ENCODE measurements at regions not wholly inside any gene's neighbourhood (a gene's known extent, or its start where the extent isn't known, plus 50 kb on each side); places are given as distances from the start of the nearest gene placed in this dataset.

GRCh38 chr5:2391566-2391965, 359.9 kb downstream of the IRX2 start:
- H3K36me3 Mint-ChIP-seq (ENCODE audit: low read depth), result peaks cover 2% of the 10 kb centered on the region

DNA sequence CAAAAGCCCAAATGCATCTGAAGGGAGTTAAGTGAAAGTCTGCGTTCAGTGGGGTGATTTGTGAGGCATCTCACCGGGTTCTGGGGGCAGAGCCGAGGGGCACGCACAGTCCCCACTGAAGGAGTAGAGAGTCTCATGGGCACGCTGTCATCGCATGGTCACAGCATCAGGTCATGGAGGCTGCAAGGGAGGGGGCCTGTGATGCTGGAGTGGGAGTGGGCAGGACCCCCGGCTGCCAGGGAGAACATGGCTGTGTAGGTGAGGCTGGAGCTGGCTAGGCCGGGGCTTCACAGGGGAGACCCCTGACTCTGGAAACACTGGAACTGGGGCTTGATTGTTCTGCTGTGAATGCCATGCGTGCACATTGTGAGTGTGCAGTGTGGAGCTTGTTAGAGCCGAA, 360.5 kb downstream of the IRX2 start:
- no peak overlapping the region for H3K27ac Mint-ChIP-seq
- ATAC-seq, result no peak
- no peaks in the 10 kb centered on the region for H3K9me3 ChIP-seq (ENCODE audit: control insufficient read depth, low read length, poor library complexity, severe bottlenecking)
- H3K36me3 Mint-ChIP-seq (ENCODE audit: low read depth), result peaks cover 2% of the 10 kb centered on the region
- no peak overlapping the region for H3K4me3 Mint-ChIP-seq
- no peak for DNase-seq
- peaks cover 22% of the 10 kb centered on the region for H3K27me3 Mint-ChIP-seq
- no peaks in the 10 kb centered on the region for H3K4me1 Mint-ChIP-seq

More at GRCh38 chr5:2391566-2391965, 359.9 kb downstream of the IRX2 start:
- Mint-ChIP-seq H3K4me3 (no peak overlapping the region), H3K27me3 (peaks cover 22% of the 10 kb centered on the region), H3K27ac (no peak overlapping the region), H3K4me1 (no peaks in the 10 kb centered on the region)
- H3K9me3 ChIP-seq (ENCODE audit: control insufficient read depth, low read length, poor library complexity, severe bottlenecking), result no peaks in the 10 kb centered on the region
- ATAC-seq (no peak), DNase-seq (no peak)

DNA sequence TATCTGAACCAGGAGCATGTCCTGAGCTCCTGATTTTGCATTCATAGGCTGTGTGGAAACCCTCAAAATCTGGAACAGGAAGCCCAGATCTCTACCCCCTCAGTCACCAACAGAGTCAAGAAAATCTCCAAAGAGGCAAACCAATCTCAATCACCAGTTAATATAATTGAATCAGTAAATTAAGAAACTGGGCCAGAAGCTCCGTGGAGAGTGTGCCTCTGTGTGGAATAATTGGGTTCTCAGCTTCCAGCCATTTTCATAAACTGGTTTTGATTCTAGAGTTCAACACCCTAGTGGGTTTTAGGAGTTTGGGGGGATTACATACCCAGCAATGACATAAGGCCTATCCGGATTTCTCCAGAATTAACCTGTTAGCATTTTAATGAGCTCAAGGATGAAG, 362.9 kb downstream of the IRX2 start:
- Mint-ChIP-seq H3K4me3 (no peak overlapping the region), H3K27me3 (peaks cover 22% of the 10 kb centered on the region), H3K27ac (no peak overlapping the region), H3K4me1 (no peaks in the 10 kb centered on the region), H3K36me3 (ENCODE audit: low read depth) (peaks cover 2% of the 10 kb centered on the region)
- H3K9me3 ChIP-seq (ENCODE audit: control insufficient read depth, low read length, poor library complexity, severe bottlenecking), result no peaks in the 10 kb centered on the region
- DNase-seq (no peak), ATAC-seq (no peak)

DNA sequence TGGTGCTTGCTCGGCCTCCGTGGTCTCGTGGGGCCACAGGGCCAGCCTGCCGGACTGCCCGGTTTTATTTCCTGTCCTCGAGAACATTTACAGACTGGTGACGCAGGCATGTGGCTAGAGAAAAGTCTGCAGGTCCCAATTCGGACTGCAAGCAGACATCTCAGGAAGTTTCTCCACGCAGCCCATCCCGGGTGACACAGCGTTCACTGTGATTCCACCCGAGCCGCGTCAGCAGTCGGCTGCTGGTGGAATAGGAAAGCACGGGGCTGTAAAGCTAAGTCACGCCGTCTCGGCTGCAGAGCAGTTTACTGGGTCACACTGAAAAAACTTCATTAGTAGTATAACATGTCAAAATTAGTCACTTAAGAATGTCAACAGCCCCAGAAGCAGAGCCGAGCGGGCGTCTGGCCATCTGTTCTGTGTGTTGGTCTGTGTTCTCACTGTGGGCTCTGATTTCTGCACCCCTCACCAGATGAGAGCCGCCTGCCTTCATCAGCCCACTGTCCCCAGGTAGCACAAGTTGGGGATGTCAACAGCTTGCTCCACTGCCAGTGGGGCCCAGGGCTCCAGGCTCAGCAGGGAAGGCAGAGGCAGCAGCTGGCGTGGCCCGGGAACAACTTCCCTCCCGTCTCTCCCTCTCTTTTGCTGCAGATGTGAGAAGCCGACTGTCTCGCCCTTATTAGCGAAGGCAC, 363.7 kb downstream of the IRX2 start:
- Mint-ChIP-seq H3K4me1 (no peaks in the 10 kb centered on the region), H3K36me3 (ENCODE audit: low read depth) (peaks cover 2% of the 10 kb centered on the region), H3K27me3 (peaks cover 18% of the 10 kb centered on the region), H3K27ac (no peak overlapping the region), H3K4me3 (no peak overlapping the region)
- no peaks in the 10 kb centered on the region for H3K9me3 ChIP-seq (ENCODE audit: control insufficient read depth, low read length, poor library complexity, severe bottlenecking)
- ATAC-seq (no peak), DNase-seq (no peak)

DNA sequence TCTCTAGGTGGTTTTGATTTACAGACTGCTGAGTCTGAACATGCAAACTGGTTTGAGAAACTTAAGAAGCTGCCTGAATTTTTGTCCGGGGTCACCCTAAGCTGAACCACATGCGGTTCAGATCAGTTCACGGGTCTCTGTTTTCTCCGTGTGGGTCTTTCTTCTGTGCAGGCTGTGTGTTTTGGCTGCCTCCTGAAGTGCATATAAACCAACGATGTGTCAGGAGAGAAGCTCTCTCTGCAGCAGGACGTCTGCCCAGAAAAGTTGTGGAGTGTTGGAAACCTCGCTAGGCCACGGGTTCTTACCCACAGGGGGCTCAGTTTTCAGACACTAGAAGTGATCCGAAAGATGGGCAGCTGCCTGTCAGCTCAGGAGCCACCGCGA, 364.2 kb downstream of the IRX2 start:
- no peaks in the 10 kb centered on the region for H3K9me3 ChIP-seq (ENCODE audit: control insufficient read depth, low read length, poor library complexity, severe bottlenecking)
- Mint-ChIP-seq H3K4me3 (no peak overlapping the region), H3K4me1 (no peaks in the 10 kb centered on the region), H3K27ac (no peak overlapping the region), H3K27me3 (peaks cover 18% of the 10 kb centered on the region), H3K36me3 (ENCODE audit: low read depth) (peaks cover 2% of the 10 kb centered on the region)
- DNase-seq, result no peak
- ATAC-seq, result no peak

- ATAC-seq (no peak), DNase-seq (no peak)
- no peak overlapping the region for H3K4me3 Mint-ChIP-seq
- H3K36me3 Mint-ChIP-seq (ENCODE audit: low read depth), result peaks cover 2% of the 10 kb centered on the region
- no peak overlapping the region for H3K27ac Mint-ChIP-seq
- no peaks in the 10 kb centered on the region for H3K9me3 ChIP-seq (ENCODE audit: control insufficient read depth, low read length, poor library complexity, severe bottlenecking)
- H3K27me3 Mint-ChIP-seq, result peaks cover 14% of the 10 kb centered on the region
- H3K4me1 Mint-ChIP-seq, result no peaks in the 10 kb centered on the region
Measured at GRCh38 chr5:2385818-2386217, 365.7 kb downstream of the IRX2 start.

DNA sequence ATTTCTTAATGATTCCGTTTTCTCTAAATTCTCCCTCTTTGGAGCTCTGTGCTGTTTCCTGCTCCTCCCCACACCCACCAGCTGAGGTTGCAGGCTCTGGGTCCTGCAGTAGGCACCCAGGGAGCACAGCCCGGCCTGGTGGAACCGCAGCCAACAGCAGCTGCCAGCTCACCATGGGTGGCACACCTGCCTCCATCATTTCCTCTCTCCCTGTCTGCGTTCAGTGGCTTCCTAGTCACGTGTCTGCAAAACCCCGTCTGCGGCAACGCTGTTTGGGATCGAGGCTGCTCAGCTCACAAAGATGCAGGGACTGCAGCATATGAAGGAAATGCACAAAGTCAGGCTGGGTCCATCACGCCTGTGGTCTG, 367.8 kb downstream of the IRX2 start:
- H3K9me3 ChIP-seq (ENCODE audit: control insufficient read depth, low read length, poor library complexity, severe bottlenecking), result no peaks in the 10 kb centered on the region
- DNase-seq, result no peak
- Mint-ChIP-seq H3K4me1 (no peaks in the 10 kb centered on the region), H3K27ac (no peak overlapping the region), H3K4me3 (no peak overlapping the region), H3K36me3 (ENCODE audit: low read depth) (no peaks in the 10 kb centered on the region), H3K27me3 (no peaks in the 10 kb centered on the region)
- no peak for ATAC-seq

DNA sequence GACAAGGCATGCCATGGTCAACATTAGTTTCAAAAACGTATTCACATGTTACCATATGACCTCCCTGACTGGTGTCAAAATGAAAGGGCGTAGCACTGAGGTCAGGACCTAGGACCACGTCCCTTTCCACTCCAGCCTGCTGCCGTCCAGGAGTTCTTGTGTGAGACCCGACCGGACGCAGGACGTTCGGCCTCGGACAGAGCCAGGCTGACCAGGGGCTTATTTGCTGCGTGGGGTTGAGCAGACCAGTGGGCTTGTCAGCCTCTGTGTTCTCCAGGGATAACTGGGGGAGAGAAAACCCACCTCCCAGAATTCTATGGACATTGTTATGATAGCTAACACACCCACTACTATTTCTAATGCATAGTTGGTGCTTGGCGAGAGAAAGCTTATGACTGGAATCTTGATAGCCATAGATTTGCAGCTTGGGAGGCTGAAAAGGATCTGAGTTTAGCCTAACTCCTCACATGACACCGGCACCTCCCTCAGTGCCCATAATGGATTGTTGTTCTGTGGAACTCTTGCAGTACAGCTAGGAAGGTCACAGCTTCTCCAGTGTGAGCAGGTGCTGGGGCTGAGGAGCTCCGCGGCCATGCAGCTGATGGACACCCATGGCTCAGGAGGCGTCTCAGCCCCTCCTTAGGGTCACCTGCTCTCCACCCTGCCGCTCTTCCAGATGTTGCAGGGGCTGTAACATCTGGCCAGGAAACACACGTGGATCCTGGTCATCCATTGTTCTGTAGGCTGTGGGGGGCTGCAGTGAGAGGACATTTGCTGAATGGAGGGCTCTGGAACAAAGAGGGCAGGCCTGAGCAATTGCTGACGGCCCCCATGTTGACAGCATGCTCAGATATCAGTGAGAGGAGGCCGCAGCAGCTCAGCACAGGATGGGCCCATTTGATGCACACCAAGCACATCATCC, 368.4 kb downstream of the IRX2 start:
- H3K4me3 Mint-ChIP-seq, result no peak overlapping the region
- H3K27ac Mint-ChIP-seq, result no peak overlapping the region
- H3K4me1 Mint-ChIP-seq, result no peaks in the 10 kb centered on the region
- no peaks in the 10 kb centered on the region for H3K27me3 Mint-ChIP-seq
- DNase-seq (no peak), ATAC-seq (no peak)
- H3K36me3 Mint-ChIP-seq (ENCODE audit: low read depth), result no peaks in the 10 kb centered on the region
- H3K9me3 ChIP-seq (ENCODE audit: control insufficient read depth, low read length, poor library complexity, severe bottlenecking), result no peaks in the 10 kb centered on the region

- H3K36me3 Mint-ChIP-seq (ENCODE audit: low read depth), result no peaks in the 10 kb centered on the region
- no peak overlapping the region for H3K4me3 Mint-ChIP-seq
- no peaks in the 10 kb centered on the region for H3K9me3 ChIP-seq (ENCODE audit: control insufficient read depth, low read length, poor library complexity, severe bottlenecking)
- no peaks in the 10 kb centered on the region for H3K27me3 Mint-ChIP-seq
- no peak overlapping the region for H3K27ac Mint-ChIP-seq
- H3K4me1 Mint-ChIP-seq, result no peaks in the 10 kb centered on the region
- DNase-seq (no peak), ATAC-seq (no peak)
Measured at GRCh38 chr5:2381861-2382260, 369.6 kb downstream of the IRX2 start.

GRCh38 chr5:2381070-2381469, 370.4 kb downstream of the IRX2 start:
- no peaks in the 10 kb centered on the region for H3K9me3 ChIP-seq (ENCODE audit: control insufficient read depth, low read length, poor library complexity, severe bottlenecking)
- H3K36me3 Mint-ChIP-seq (ENCODE audit: low read depth), result no peaks in the 10 kb centered on the region
- H3K27me3 Mint-ChIP-seq, result no peaks in the 10 kb centered on the region
- no peak overlapping the region for H3K4me3 Mint-ChIP-seq
- ATAC-seq (no peak), DNase-seq (no peak)
- H3K27ac Mint-ChIP-seq, result no peak overlapping the region
- no peaks in the 10 kb centered on the region for H3K4me1 Mint-ChIP-seq

GRCh38 chr5:2378976-2379375, 372.5 kb downstream of the IRX2 start:
- Mint-ChIP-seq H3K36me3 (ENCODE audit: low read depth) (no peaks in the 10 kb centered on the region), H3K27ac (no peak overlapping the region)
- no peak for ATAC-seq

GRCh38 chr5:2378108-2378507, 373.4 kb downstream of the IRX2 start:
- H3K4me1 Mint-ChIP-seq, result no peaks in the 10 kb centered on the region
- no peaks in the 10 kb centered on the region for H3K9me3 ChIP-seq (ENCODE audit: control insufficient read depth, low read length, poor library complexity, severe bottlenecking)
- DNase-seq (no peak), ATAC-seq (no peak)
- H3K4me3 Mint-ChIP-seq, result no peak overlapping the region
- no peak overlapping the region for H3K27ac Mint-ChIP-seq
- no peaks in the 10 kb centered on the region for H3K36me3 Mint-ChIP-seq (ENCODE audit: low read depth)
- no peaks in the 10 kb centered on the region for H3K27me3 Mint-ChIP-seq

More at GRCh38 chr5:2378976-2379375, 372.5 kb downstream of the IRX2 start:
- no peaks in the 10 kb centered on the region for H3K9me3 ChIP-seq (ENCODE audit: control insufficient read depth, low read length, poor library complexity, severe bottlenecking)
- no peak for DNase-seq
- no peak overlapping the region for H3K4me3 Mint-ChIP-seq
- H3K27me3 Mint-ChIP-seq, result no peaks in the 10 kb centered on the region
- H3K4me1 Mint-ChIP-seq, result no peaks in the 10 kb centered on the region

GRCh38 chr5:2376486-2376885, 375.0 kb downstream of the IRX2 start:
- Mint-ChIP-seq H3K27me3 (no peaks in the 10 kb centered on the region), H3K36me3 (ENCODE audit: low read depth) (no peaks in the 10 kb centered on the region), H3K4me3 (no peak overlapping the region), H3K4me1 (no peaks in the 10 kb centered on the region), H3K27ac (no peak overlapping the region)
- H3K9me3 ChIP-seq (ENCODE audit: control insufficient read depth, low read length, poor library complexity, severe bottlenecking), result no peaks in the 10 kb centered on the region
- no peak for ATAC-seq
- no peak for DNase-seq

Data from T-helper 17 cell (primary cell).